KMS-11 (cell line): ENCODE measurements at regions not wholly inside any gene's neighbourhood (a gene's known extent, or its start where the extent isn't known, plus 50 kb on each side); places are given as distances from the start of the nearest gene placed in this dataset.

Source experiments
- H2AFZ ChIP-seq: fragments of 200-600 bp; sonication (generic); 2 replicates; pipeline ENCODE4 v1.6.1; 2016; ENCODE audit warnings: antibody characterized with exemption, mixed run types, low read depth
- H3K27ac ChIP-seq: fragments of 200-600 bp; sonication (generic); 2 replicates; pipeline ENCODE4 v1.6.1; 2016; ENCODE audit warnings: mild to moderate bottlenecking, mixed run types
- H3K27me3 ChIP-seq: fragments of 200-600 bp; sonication (generic); 2 replicates; pipeline ENCODE4 v1.6.1; 2017; ENCODE audit warnings: mild to moderate bottlenecking, low read depth, mixed run types, moderate library complexity; ENCODE audit not compliant: insufficient read depth
- H3K36me3 ChIP-seq: fragments of 200-600 bp; sonication (generic); 2 replicates; pipeline ENCODE4 v1.6.1; 2017; ENCODE audit warnings: mild to moderate bottlenecking, mixed run types; ENCODE audit not compliant: insufficient read depth
- H3K4me1 ChIP-seq: fragments of 200-600 bp; sonication (generic); 2 replicates; pipeline ENCODE4 v1.6.1; 2016; ENCODE audit warnings: mild to moderate bottlenecking, low read depth, mixed run types; ENCODE audit not compliant: poor library complexity, severe bottlenecking
- H3K4me2 ChIP-seq: fragments of 200-600 bp; sonication (generic); 2 replicates; pipeline ENCODE4 v1.7.0; 2016; ENCODE audit warnings: mild to moderate bottlenecking, mixed run types
- H3K4me3 ChIP-seq: fragments of 200-600 bp; sonication (generic); IDR thresholded peaks from 2 replicates; pipeline ENCODE4 v1.6.1; 2017; ENCODE audit warnings: low read depth, low read length, mixed read lengths; ENCODE audit not compliant: insufficient read depth
- H3K79me2 ChIP-seq: fragments of 200-600 bp; sonication (generic); 2 replicates; pipeline ENCODE4 v1.6.1; 2016; ENCODE audit warnings: low read depth, mixed run types; ENCODE audit not compliant: insufficient read depth
- H3K9ac ChIP-seq: fragments of 200-600 bp; sonication (generic); 2 replicates; pipeline ENCODE4 v1.6.1; 2016; ENCODE audit warnings: mild to moderate bottlenecking, mixed run types
- H4K20me1 ChIP-seq: fragments of 200-600 bp; sonication (generic); 2 replicates; pipeline ENCODE4 v1.6.1; 2016; ENCODE audit warnings: mild to moderate bottlenecking, mixed run types; ENCODE audit not compliant: insufficient read depth
- TF ChIP-seq, protein P1 (sequence below): fragments of 200-600 bp; sonication (generic); conservative IDR thresholded peaks from 2 replicates; pipeline ENCODE4 v1.6.1; 2017; ENCODE audit warnings: low read depth, mild to moderate bottlenecking, antibody characterized with exemption, low read length, moderate library complexity, mixed read lengths

DNA sequence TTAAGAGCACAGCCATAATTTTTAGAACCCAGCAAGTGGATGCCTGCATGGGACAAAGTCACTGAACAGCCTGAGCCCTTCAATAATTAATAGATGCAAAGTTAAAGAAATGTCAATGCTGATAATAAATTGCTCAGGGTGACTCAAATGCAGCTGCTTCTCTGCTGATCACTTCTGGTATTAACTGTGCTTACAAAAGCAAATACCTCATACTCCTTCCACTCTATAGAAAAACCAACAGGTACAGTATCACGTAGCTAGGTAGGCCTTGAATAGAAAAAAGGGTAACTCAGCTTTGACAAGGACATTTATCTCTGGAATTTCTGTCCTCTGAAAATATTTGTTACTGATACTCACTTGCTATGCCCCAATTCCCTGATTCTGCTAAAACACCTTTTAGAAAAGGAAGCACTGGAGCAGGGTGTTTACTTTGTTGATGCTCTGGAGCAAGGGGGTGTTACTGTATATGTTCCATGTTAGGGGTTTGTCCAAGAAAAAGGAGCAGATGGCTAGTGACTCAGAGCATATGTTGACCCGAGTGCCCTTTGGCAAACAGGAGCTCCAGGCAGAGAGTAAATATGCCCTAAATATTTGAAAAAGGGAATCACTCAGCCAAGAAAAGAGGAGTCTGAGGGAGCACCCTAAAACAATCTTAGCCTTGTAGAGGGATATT is 59.1 kb upstream of the RTN4 start:
- no peaks in the 10 kb centered on the region for H3K4me1 ChIP-seq
- TF ChIP-seq, protein P1, sequence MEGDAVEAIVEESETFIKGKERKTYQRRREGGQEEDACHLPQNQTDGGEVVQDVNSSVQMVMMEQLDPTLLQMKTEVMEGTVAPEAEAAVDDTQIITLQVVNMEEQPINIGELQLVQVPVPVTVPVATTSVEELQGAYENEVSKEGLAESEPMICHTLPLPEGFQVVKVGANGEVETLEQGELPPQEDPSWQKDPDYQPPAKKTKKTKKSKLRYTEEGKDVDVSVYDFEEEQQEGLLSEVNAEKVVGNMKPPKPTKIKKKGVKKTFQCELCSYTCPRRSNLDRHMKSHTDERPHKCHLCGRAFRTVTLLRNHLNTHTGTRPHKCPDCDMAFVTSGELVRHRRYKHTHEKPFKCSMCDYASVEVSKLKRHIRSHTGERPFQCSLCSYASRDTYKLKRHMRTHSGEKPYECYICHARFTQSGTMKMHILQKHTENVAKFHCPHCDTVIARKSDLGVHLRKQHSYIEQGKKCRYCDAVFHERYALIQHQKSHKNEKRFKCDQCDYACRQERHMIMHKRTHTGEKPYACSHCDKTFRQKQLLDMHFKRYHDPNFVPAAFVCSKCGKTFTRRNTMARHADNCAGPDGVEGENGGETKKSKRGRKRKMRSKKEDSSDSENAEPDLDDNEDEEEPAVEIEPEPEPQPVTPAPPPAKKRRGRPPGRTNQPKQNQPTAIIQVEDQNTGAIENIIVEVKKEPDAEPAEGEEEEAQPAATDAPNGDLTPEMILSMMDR, result no peak
- no peak overlapping the region for H3K27ac ChIP-seq
- H3K79me2 ChIP-seq, result no peaks in the 10 kb centered on the region
- no peak overlapping the region for H3K4me2 ChIP-seq
- H3K27me3 ChIP-seq, result no peaks in the 10 kb centered on the region
- H2AFZ ChIP-seq, result no peak overlapping the region
- no peak overlapping the region for H3K9ac ChIP-seq
- H4K20me1 ChIP-seq, result no peaks in the 10 kb centered on the region
- no peaks in the 10 kb centered on the region for H3K36me3 ChIP-seq
- no peak overlapping the region for H3K4me3 ChIP-seq

DNA sequence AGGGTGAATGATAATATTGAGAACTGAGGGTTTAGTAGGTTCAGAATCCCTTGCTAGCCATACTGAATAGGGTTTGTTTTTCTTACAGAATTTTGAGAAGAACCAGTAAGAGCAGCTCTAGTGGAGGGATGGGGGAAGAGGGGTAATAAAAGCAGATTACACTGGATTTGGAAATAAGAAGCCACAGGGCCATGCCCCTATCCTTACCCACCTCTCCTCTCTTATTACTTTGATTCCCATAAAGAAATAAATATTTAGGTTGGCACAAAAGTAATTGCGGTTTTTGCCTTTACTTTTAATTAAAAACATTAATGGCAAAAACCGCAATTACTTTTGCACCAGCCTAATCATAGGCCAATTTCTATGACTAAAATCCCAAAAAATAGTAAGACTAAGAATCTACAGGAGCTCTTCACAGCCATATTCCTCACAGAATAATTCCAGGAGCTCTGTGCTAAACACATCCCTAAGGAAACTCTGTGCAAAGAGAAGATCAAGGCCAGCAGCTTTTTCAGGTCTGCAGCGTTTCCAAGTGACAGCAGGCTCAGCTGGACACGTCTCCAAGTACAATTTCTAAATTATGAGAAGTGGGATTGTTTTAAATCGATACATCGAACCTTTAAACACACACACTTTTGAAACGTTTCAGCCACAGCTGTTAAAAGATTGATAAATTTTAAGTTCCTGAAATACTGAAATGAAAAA is 58.4 kb upstream of the RTN4 start:
- Histone ChIP-seq H4K20me1 (no peaks in the 10 kb centered on the region), H3K9ac (no peak overlapping the region), H3K27me3 (no peaks in the 10 kb centered on the region), H3K36me3 (no peaks in the 10 kb centered on the region), H3K4me3 (no peak overlapping the region), H3K4me1 (no peaks in the 10 kb centered on the region), H3K27ac (no peak overlapping the region), H2AFZ (no peak overlapping the region), H3K79me2 (no peaks in the 10 kb centered on the region), H3K4me2 (no peak overlapping the region)
- TF ChIP-seq, protein P1, result no peak

DNA sequence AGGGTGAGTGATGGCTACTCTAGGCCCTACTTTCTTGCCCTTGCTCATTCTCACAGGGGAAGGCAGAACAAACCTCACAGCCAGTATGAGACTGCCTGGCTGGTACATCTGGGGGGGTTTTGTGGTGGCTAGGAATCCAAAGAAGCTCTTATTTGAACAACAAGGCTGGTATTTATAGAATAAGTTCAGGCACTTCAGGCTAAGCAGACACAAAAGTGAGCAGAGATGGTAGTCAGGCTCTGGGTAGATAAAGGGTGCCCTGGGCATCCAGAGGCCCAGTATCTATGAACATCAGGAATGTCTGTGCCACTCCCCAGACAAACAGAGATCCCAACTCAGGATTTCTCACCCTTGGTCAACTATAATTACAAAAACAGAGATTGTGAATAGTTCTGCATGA is 57.2 kb upstream of the RTN4 start:
- Histone ChIP-seq H3K4me3 (no peak overlapping the region), H3K4me1 (peaks cover 6% of the 10 kb centered on the region), H4K20me1 (no peaks in the 10 kb centered on the region), H3K27me3 (no peaks in the 10 kb centered on the region), H3K4me2 (no peak overlapping the region), H3K36me3 (no peaks in the 10 kb centered on the region), H3K9ac (no peak overlapping the region), H3K27ac (no peak overlapping the region), H2AFZ (no peak overlapping the region), H3K79me2 (no peaks in the 10 kb centered on the region)
- TF ChIP-seq, protein P1, result no peak

DNA sequence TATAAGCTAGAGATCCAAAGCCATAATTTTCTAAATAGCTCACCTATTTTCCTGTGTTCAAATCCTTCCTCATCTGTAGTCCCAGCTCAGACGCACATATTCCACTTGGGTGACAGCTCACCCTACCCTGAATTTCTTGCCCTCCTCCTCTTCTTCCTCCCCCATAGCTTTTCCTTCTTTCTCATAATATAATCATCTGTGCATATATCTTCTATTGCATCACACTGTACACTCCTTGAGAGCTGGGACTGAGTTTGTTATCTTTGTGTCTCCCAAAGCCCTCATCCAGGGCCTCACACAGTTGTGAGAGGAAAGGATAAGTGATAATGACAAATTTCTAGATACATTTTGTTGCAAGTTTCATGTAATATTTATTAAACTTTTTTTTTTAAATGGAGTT is 55.9 kb upstream of the RTN4 start:
- TF ChIP-seq, protein P1, result no peak
- Histone ChIP-seq H3K4me3 (no peak overlapping the region), H3K4me2 (no peak overlapping the region), H3K36me3 (no peaks in the 10 kb centered on the region), H2AFZ (no peak overlapping the region), H4K20me1 (no peaks in the 10 kb centered on the region), H3K4me1 (peaks cover 12% of the 10 kb centered on the region), H3K27ac (no peak overlapping the region), H3K27me3 (no peaks in the 10 kb centered on the region), H3K79me2 (no peaks in the 10 kb centered on the region), H3K9ac (no peak overlapping the region)
